ENCODE measurements at regions not wholly inside any gene's neighbourhood (a gene's known extent, or its start where the extent isn't known, plus 50 kb on each side); places are given as distances from the start of the nearest gene placed in this dataset.

DNA sequence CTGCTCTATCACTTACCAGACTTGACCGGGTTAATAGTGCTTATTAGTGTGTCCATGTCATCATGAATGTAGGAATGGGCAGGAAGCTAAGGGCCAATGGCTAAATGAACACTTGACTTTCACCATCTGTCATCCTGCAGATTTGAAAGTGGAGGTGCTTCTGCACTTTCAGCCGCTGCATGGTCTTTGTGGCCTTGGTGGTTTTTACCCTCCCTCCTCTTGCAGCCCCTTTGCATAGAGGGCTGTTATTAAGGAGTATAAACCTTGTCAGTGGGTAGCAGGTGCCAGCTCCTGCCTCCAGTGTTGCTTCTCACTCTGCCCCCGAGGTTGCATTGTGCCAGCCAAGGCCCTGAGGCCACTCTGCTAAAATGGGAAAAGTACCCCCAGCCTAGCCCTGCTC is 122.2 kb upstream of the TNFAIP3 start:
- Histone ChIP-seq H3K36me3 (no peaks in the 10 kb centered on the region), H3K27ac (no peak overlapping the region), H3K4me3 (no peak overlapping the region), H3K9me3 (no peaks in the 10 kb centered on the region), H3K4me1 (peaks cover 17 to 22% of the 10 kb centered on the region in 2 donors), H3K27me3 (no peaks in the 10 kb centered on the region)
- intact Hi-C loops (cut with DNase I; ENCODE audit: low total_unique reads), result no loop called here
- ATAC-seq, result no peak
- in situ Hi-C loops (cut with MboI; ENCODE audit: low sequenced_read_pairs in 4 of 4), result no loop called here
- TF ChIP-seq, protein P1, sequence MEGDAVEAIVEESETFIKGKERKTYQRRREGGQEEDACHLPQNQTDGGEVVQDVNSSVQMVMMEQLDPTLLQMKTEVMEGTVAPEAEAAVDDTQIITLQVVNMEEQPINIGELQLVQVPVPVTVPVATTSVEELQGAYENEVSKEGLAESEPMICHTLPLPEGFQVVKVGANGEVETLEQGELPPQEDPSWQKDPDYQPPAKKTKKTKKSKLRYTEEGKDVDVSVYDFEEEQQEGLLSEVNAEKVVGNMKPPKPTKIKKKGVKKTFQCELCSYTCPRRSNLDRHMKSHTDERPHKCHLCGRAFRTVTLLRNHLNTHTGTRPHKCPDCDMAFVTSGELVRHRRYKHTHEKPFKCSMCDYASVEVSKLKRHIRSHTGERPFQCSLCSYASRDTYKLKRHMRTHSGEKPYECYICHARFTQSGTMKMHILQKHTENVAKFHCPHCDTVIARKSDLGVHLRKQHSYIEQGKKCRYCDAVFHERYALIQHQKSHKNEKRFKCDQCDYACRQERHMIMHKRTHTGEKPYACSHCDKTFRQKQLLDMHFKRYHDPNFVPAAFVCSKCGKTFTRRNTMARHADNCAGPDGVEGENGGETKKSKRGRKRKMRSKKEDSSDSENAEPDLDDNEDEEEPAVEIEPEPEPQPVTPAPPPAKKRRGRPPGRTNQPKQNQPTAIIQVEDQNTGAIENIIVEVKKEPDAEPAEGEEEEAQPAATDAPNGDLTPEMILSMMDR (IDR thresholded peaks at IDR 0.05 in 4 of 5, conservative IDR thresholded peaks at IDR 0.05 in 1 of 5), result no peak
- no peak for TF ChIP-seq POLR2A (IDR thresholded peaks at IDR 0.05)
- no peak for DNase-seq

DNA sequence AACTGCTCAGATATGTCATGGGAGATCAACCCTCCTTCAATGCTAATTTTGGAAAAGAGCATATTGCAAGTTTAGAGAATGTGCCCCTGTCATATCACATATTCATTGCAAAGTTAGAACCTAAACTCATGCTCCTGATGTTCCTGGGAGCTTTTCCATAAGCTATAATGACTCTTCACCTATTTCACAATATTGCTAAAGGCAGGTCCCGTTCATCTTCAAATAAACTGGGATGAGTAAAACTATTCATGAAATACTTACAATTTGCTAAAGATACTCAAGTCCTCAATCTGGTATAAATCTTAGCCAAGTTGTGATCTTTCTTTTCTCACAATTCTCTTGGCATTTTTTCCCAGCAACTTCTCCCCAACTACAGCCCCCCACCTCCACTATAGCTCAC is 121.7 kb upstream of the TNFAIP3 start:
- ATAC-seq (no peak), DNase-seq (no peak)
- Histone ChIP-seq H3K27ac (no peak overlapping the region), H3K4me1 (peaks cover 21 to 27% of the 10 kb centered on the region in 2 donors), H3K9me3 (no peaks in the 10 kb centered on the region), H3K4me3 (no peak overlapping the region), H3K27me3 (no peaks in the 10 kb centered on the region), H3K36me3 (no peaks in the 10 kb centered on the region)
- TF ChIP-seq POLR2A (IDR thresholded peaks at IDR 0.05), result no peak
- TF ChIP-seq, protein P1 (IDR thresholded peaks at IDR 0.05 in 4 of 5, conservative IDR thresholded peaks at IDR 0.05 in 1 of 5), result no peak
- intact Hi-C loops (cut with DNase I; ENCODE audit: low total_unique reads) (no loop called here), in situ Hi-C loops (cut with MboI; ENCODE audit: low sequenced_read_pairs in 4 of 4) (no loop called here)

DNA sequence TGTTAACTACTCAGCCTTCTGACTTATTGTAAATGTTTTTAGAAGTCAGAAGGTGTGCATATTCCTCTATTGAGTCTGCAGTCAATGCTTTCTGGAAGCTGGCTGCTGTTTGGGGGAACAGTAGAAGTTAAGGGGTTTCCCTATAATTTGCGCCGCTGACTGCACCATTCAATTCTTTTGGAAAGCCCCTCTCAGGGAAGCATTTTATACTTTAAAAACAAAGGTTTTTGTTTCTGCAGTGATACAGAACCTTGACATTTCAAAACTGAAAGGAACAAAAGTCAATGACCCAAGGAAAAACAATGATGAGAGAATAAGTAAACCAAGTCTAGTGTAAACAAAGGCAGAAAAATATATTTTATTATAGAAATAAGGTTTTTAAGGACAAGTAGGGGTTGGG is 120.8 kb upstream of the TNFAIP3 start:
- Histone ChIP-seq H3K27me3 (no peaks in the 10 kb centered on the region), H3K9me3 (no peaks in the 10 kb centered on the region), H3K36me3 (no peaks in the 10 kb centered on the region), H3K27ac (no peak overlapping the region), H3K4me1 (peaks cover 30 to 35% of the 10 kb centered on the region in 2 donors), H3K4me3 (no peak overlapping the region)
- ATAC-seq, result no peak
- in situ Hi-C loops (cut with MboI; ENCODE audit: low sequenced_read_pairs in 4 of 4), result no loop called here
- TF ChIP-seq POLR2A (IDR thresholded peaks at IDR 0.05), result no peak
- TF ChIP-seq, protein P1 (IDR thresholded peaks at IDR 0.05 in 4 of 5, conservative IDR thresholded peaks at IDR 0.05 in 1 of 5), result no peak
- intact Hi-C loops (cut with DNase I; ENCODE audit: low total_unique reads), result no loop called here
- no peak for DNase-seq

DNA sequence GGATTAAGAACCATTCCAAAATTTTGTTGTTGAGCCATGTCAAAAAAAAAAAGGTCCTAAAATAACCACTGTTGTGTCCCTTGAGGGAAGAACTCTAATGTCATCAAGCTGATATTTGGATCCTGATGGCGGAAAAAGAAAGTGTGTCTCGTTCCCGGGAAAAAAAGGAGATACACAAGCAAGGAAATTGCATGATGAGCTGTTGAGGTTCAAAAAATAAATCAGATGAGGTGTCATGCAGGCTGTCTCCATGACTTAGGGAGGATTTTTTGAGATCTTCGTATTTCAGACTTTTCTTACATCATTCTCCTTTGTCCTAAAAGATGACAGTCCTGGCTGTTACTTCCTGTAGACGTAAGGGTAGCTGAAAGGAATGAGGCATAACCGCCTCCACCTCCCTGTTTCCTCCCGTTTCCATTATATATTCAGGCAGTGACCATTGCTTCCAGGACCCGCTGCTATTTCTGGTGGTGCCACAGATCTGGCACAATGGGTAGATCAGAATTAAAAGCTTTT is 117.3 kb upstream of the TNFAIP3 start:
- DNase-seq (no peak), ATAC-seq (no peak)
- Histone ChIP-seq H3K4me3 (peak overlapping the region in 3 of 4 donors; percentile 17 to 48 (median 31)), H3K27ac (peak overlapping the region; percentile 18 to 55 (median 35)), H3K36me3 (no peaks in the 10 kb centered on the region), H3K27me3 (no peaks in the 10 kb centered on the region), H3K9me3 (no peaks in the 10 kb centered on the region), H3K4me1 (peaks cover 46 to 47% of the 10 kb centered on the region in 2 donors)
- TF ChIP-seq POLR2A (IDR thresholded peaks at IDR 0.05), result no peak
- TF ChIP-seq, protein P1 (IDR thresholded peaks at IDR 0.05 in 4 of 5, conservative IDR thresholded peaks at IDR 0.05 in 1 of 5), result no peak
- in situ Hi-C loops (cut with MboI; ENCODE audit: low sequenced_read_pairs in 4 of 4), result no loop called here
- intact Hi-C loops (cut with DNase I; ENCODE audit: low total_unique reads), result loop anchor here (5.0 kb wide), 1 partner anchor 42 kb away; no protein-coding TSS in a partner anchor

DNA sequence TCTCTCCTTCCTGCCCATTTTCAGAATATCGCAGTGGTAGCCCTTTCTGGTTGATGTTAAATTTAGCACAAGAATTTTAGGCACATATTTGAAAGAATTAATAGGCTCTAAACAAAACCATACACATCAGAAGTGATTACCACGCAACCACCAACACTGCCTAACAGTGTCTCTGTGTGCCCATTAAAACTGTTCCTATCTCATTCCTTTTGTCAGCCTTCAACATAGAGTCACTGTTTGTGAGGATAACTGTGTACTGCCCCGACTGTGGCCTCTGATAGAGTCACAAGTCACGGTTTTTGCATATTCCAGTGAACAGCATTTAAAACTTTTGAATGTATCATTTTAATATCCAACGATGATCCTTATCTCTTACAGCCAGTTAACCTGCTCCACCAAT is 116.8 kb upstream of the TNFAIP3 start:
- no peak for ATAC-seq
- H3K4me3 ChIP-seq, result peak overlapping the region in 3 of 4 donors; percentile 17 to 48 (median 31)

More for the DNA sequence above, 116.8 kb upstream of the TNFAIP3 start:
- Histone ChIP-seq H3K27ac (peak overlapping the region in 3 of 4 donors; percentile 21 to 55 (median 49)), H3K4me1 (peaks cover 41 to 45% of the 10 kb centered on the region in 2 donors), H3K9me3 (no peaks in the 10 kb centered on the region), H3K27me3 (no peaks in the 10 kb centered on the region), H3K36me3 (no peaks in the 10 kb centered on the region)
- TF ChIP-seq, protein P1 (IDR thresholded peaks at IDR 0.05 in 4 of 5, conservative IDR thresholded peaks at IDR 0.05 in 1 of 5), result no peak
- intact Hi-C loops (cut with DNase I; ENCODE audit: low total_unique reads), result loop anchor here (5.0 kb wide), 1 partner anchor 43 kb away; no protein-coding TSS in a partner anchor
- in situ Hi-C loops (cut with MboI; ENCODE audit: low sequenced_read_pairs in 4 of 4), result no loop called here
- no peak for DNase-seq
